GM12875 (cell line): ENCODE measurements at regions not wholly inside any gene's neighbourhood (a gene's known extent, or its start where the extent isn't known, plus 50 kb on each side); places are given as distances from the start of the nearest gene placed in this dataset.

ENCODE experiments used
- H3K4me3 ChIP-seq: one replicate; pipeline ENCODE4 v1.5.1; 2011; ENCODE audit warnings: low read depth, low read length, control low read depth
- TF ChIP-seq, protein P1 (sequence below): IDR thresholded peaks from 2 replicates; pipeline ENCODE4 v1.5.1; 2011; ENCODE audit warnings: low read depth, mild to moderate bottlenecking, control low read depth, inconsistent platforms, low read length, moderate library complexity, borderline replicate concordance; ENCODE audit not compliant: insufficient read depth

GRCh38 chr2:158009399-158009798 is 92.3 kb upstream of the UPP2 start:
- no peak overlapping the region for H3K4me3 ChIP-seq
- TF ChIP-seq, protein P1, sequence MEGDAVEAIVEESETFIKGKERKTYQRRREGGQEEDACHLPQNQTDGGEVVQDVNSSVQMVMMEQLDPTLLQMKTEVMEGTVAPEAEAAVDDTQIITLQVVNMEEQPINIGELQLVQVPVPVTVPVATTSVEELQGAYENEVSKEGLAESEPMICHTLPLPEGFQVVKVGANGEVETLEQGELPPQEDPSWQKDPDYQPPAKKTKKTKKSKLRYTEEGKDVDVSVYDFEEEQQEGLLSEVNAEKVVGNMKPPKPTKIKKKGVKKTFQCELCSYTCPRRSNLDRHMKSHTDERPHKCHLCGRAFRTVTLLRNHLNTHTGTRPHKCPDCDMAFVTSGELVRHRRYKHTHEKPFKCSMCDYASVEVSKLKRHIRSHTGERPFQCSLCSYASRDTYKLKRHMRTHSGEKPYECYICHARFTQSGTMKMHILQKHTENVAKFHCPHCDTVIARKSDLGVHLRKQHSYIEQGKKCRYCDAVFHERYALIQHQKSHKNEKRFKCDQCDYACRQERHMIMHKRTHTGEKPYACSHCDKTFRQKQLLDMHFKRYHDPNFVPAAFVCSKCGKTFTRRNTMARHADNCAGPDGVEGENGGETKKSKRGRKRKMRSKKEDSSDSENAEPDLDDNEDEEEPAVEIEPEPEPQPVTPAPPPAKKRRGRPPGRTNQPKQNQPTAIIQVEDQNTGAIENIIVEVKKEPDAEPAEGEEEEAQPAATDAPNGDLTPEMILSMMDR: no peak

DNA sequence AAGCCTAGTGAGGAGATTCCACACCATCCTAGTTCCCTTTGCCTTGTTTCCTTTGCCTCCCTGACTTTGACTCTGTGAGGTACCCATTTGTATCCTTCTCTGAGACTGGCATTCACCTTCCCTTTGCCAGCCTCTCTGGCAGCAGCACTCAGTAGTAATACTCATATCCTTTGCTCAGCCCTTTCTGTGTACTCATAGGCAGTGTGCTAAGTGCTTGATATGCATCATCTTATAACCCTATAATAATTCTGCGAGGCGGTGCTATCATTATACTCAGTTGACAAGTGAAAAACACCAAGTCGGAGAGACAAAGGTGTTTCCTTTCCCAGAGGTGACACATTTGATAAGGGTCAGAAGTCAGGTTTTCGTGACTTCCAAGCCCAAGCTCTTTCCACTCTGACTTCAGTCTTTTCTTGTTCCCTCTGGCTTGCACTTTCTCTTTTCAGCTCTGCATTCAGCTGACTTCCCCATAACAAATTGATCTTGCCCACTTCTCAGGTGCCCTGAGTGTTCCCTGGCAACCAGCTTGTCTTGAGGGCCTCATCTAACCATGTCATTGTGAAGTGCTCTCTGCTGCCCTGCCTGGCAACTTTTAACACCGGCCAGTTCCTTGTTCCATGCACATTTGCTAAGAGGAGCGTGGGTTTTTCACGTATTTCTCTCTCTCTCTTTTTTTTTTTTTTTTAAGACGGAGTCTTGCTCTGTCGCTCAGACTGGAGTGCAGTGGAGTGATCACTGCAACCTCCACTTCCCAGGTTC is 94.5 kb upstream of the UPP2 start:
- TF ChIP-seq, protein P1: no peak
- no peak overlapping the region for H3K4me3 ChIP-seq

DNA sequence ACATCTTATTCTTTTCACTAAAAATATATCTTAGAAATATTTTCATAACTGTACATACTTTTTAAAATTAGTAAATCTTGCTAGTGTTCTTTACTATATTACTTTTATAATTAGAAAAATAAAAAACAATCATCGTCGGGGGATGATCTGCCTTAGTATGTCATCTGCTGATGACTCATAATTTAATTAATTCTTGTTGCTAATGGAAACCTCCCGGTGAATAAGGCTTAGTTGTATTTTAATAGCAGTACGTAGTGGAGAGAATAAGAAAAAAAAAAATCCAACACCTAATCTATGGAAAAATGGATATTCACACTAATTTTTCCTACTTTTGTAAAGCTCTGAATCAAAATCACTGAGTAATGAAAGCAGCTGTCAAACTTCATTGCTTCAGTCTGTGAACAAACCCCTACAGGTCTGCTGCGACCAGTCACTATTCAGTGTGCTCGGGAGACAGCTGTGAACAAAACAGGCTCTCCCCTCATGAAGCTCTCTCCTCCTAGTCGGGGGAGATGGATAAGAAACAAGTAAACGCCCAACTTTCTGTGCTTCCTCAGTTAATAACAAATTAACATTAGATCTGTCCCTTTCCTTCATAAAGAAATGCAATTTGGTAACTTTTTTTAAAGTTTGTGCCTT is 97.4 kb upstream of the UPP2 start:
- H3K4me3 ChIP-seq: no peak overlapping the region
- TF ChIP-seq, protein P1: no peak

DNA sequence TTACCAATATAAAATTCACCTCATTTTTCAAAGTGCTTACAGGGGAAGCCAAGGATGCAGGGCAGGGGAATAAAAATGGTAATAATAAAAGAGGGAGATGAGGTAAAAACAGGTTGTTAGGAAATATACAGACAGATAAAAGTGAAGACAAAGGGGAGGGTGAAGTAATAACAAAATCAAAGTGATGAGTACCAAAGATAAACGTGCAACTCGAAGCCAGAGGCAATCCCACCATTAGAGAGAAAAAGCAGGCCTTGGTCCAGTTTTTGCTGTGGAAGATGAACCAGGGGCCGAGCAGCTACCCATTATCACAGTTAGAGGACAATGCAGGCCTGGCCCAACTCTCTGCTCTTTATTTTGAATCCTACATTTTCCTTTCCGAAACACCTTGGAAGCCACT is 99.6 kb upstream of the UPP2 start:
- no peak overlapping the region for H3K4me3 ChIP-seq
- TF ChIP-seq, protein P1: no peak

DNA sequence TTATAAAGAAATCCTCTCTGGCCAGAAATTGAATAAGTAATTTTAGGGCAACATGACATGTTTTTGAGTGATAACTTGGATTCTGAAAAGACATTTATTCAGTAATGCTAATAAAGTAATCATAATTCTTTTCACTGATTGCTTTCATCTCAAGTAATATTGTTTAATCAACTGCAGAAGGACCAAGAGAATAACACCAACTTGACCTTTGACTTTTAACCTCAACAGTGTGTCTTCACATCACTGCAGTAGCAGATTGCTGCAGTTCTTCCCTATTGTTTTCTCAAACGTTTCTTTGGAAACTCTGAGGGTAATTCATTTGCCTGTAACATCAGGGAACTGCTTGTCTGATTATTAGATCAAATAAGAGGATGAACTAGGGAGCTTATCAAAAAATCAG is 104.9 kb upstream of the UPP2 start:
- TF ChIP-seq, protein P1: no peak
- no peak overlapping the region for H3K4me3 ChIP-seq

DNA sequence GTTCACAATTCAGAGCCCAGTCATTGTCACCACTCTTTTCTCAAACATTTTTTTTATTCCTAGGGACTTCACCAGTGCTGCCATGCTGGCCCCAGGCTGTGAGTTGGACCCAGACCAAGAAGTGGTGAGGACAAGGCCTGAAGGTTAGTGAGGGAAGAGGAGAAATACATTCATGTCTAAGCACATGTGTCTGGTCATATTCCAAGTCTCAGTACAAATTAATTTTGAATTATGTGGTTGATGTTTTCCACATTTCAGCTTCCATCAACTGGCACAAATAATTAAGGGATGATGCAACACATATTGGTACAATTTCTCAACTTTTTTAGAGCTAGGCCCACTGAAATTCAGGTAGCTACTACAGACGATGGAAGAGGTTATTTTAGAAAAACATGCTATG is 106.6 kb upstream of the UPP2 start:
- TF ChIP-seq, protein P1: no peak
- no peak overlapping the region for H3K4me3 ChIP-seq

- TF ChIP-seq, protein P1: no peak
Measured at GRCh38 chr2:157991932-157992331, 109.7 kb upstream of the UPP2 start.

More at GRCh38 chr2:157991932-157992331, 109.7 kb upstream of the UPP2 start:
- no peak overlapping the region for H3K4me3 ChIP-seq
